Heart left ventricle (tissue), 13 donors: ENCODE measurements at regions not wholly inside any gene's neighbourhood (a gene's known extent, or its start where the extent isn't known, plus 50 kb on each side); places are given as distances from the start of the nearest gene placed in this dataset.

Experiments used
- POLR2A ChIP-seq, 2 donors: fragments of 450-650 bp; IDR thresholded peaks; one replicate each; pipeline ENCODE4 v1.6.1; 2017; ENCODE audit warnings: antibody characterized with exemption in 2 of 2, mild to moderate bottlenecking in 2 of 2, moderate library complexity in 2 of 2
- TF ChIP-seq, protein P1 (sequence below), 12 donors: fragments of 200-600 bp; sonication (generic) in 4 of 12; IDR thresholded peaks; one replicate each; pipeline versions ENCODE4 v1.5.0 to v1.8.0; 2018 to 2022; ENCODE audit warnings: antibody characterized with exemption in 12 of 12, mild to moderate bottlenecking in 5 of 12
- donor health status: ischemic (EF 13 %, LVEDD 7.1; RV severe dilation, severe dysfunction).
- donor health status: DM: no; HTN: yes; CAD: no.
- donor health status: DM: no; HTN: no; CAD: no.
- donor health status: ischemic (EF 25% LVEDD 6.9; RV normal size, moderate dysfunction).
- donor health status: ischemic (EF 25% LVEDD 5.7; RV mildly dilated, moderate dysfunction).
- donor health status: ischemic (EF 35%, LVEDD 5.7; RV mildly dilated, moderate dysfunction).
- donor health status: nonischemic (EF 11% LVEDD 7.7; RV severe dilation, severe dysfunction).
- donor health status: DM: yes; HTN: yes; CAD: no.
- donor health status: PGD.
- donor health status: ischemic (EF 29% LVEDD 5.4; RV normal size, mild dysfunction).
- donor health status: nonischemic (EF 23%, LVEDD 6.1; RV moderate dilation, normal function).

DNA sequence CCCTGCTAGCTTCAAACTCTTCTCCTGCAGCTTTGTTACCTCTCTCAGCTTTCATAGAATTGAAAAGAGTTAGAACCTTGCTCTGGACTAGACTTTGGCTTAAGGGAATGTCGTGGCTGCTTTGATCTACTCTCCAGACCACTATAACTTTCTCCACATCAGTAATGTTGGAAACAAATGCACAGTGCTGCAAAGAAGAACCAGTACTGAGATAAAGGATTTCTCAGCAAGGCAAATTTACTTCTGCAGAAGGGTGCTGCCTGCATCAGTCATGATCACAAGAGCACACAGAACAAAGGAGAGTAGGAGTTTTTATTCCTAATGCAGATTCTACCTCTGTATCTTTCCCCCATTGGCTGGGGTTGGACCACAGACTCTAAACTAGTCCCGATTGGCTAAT lies 621.6 kb upstream of the CHRM3 start:
- TF ChIP-seq, protein P1, sequence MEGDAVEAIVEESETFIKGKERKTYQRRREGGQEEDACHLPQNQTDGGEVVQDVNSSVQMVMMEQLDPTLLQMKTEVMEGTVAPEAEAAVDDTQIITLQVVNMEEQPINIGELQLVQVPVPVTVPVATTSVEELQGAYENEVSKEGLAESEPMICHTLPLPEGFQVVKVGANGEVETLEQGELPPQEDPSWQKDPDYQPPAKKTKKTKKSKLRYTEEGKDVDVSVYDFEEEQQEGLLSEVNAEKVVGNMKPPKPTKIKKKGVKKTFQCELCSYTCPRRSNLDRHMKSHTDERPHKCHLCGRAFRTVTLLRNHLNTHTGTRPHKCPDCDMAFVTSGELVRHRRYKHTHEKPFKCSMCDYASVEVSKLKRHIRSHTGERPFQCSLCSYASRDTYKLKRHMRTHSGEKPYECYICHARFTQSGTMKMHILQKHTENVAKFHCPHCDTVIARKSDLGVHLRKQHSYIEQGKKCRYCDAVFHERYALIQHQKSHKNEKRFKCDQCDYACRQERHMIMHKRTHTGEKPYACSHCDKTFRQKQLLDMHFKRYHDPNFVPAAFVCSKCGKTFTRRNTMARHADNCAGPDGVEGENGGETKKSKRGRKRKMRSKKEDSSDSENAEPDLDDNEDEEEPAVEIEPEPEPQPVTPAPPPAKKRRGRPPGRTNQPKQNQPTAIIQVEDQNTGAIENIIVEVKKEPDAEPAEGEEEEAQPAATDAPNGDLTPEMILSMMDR (IDR thresholded peaks at IDR 0.05) = no peak
- no peak for TF ChIP-seq POLR2A (IDR thresholded peaks at IDR 0.05)
